Psoas muscle (tissue), 7 donors: ENCODE measurements at regions not wholly inside any gene's neighbourhood (a gene's known extent, or its start where the extent isn't known, plus 50 kb on each side); places are given as distances from the start of the nearest gene placed in this dataset.

Source experiments
- ATAC-seq, 4 donors: fragments of 200-7000 bp; cut with Tn5 transposase; one replicate each; pipeline ENCODE4 v1.9.1; 2020; ENCODE audit warnings: moderate library complexity in 3 of 4, mild to moderate bottlenecking in 2 of 4
- DNase-seq, 2 donors: peaks; one replicate each; pipeline ENCODE4 v3.0.0-alpha.2; 2020
- H3K27ac ChIP-seq: fragments of 200-600 bp; one replicate; pipeline ENCODE4 v1.8.0; 2022
- H3K27me3 ChIP-seq, 3 donors: fragments of 200-600 bp in 1 of 3; one replicate each; pipeline versions ENCODE4 v1.6.1 to v1.8.0; 2013 to 2022; ENCODE audit warnings: low read length in 2 of 3, mild to moderate bottlenecking in 2 of 3, moderate library complexity in 1 of 3; ENCODE audit not compliant: insufficient read depth in 3 of 3
- H3K36me3 ChIP-seq, 2 donors: fragments of 200-600 bp in 1 of 2; one replicate each; pipeline versions ENCODE4 v1.6.1 to v1.8.0; 2013 to 2022; ENCODE audit warnings: low read depth in 1 of 2, mild to moderate bottlenecking in 1 of 2, moderate library complexity in 1 of 2; ENCODE audit not compliant: insufficient read depth in 1 of 2
- H3K4me1 ChIP-seq: fragments of 200-600 bp; one replicate; pipeline ENCODE4 v1.8.0; 2022
- H3K4me3 ChIP-seq: fragments of 200-600 bp; one replicate; pipeline ENCODE4 v1.8.0; 2022; ENCODE audit warnings: mild to moderate bottlenecking
- H3K9me3 ChIP-seq: fragments of 200-600 bp; one replicate; pipeline ENCODE4 v1.8.0; 2022
- CTCF ChIP-seq: fragments of 200-600 bp; IDR thresholded peaks from one replicate; pipeline ENCODE4 v1.8.0; 2022; ENCODE audit warnings: antibody characterized with exemption
- WGBS, 3 donors: extraction: QIAGEN DNeasy Blood & Tissue Kit; methylation state at CpG; one replicate each; pipeline versions ENCODE4 v1.1.6 to v1.1.7; 2013; 5-methylcytosine and 5-hydroxymethylcytosine counted together
- intact Hi-C, 2 donors: fragments of 100-400 bp; cut with DNase I; formaldehyde crosslinking; loops; one replicate each; pipeline versions ENCODE4 v1.11.0 to v1.14.2; 2022
- donor health status: healthy with polysubstance abuse.
- donor health status: DM: no; HTN: no; CAD: no; lungs with moderate emphysema.
- donor health status: Bipolar disorder and iron deficiency.
- donor health status: healthy.
- donor health status: DM: yes; HTN: yes; CAD: no.
- donor health status: DM: no; HTN: no; CAD: no.
- donor health status: DM: yes; HTN: yes; CAD: no.

GRCh38 chr12:124442772-124443445 is 124.5 kb downstream of the NCOR2 start:
- Histone ChIP-seq H3K9me3 (no peaks in the 10 kb centered on the region), H3K4me1 (no peaks in the 10 kb centered on the region), H3K27me3 (no peaks in the 10 kb centered on the region), H3K4me3 (no peak overlapping the region), H3K36me3 (peaks cover 0 to 45% of the 10 kb centered on the region in 2 donors), H3K27ac (no peak overlapping the region)
- no peak for TF ChIP-seq CTCF
- DNase-seq (peak in 1 of 2 donors; percentile 47), ATAC-seq (no peak)
- 87 to 94% (median 89%) methylated on average over 29 of the region's 29 CpGs for WGBS, 3 donors
- intact Hi-C loops: no loop called here

DNA sequence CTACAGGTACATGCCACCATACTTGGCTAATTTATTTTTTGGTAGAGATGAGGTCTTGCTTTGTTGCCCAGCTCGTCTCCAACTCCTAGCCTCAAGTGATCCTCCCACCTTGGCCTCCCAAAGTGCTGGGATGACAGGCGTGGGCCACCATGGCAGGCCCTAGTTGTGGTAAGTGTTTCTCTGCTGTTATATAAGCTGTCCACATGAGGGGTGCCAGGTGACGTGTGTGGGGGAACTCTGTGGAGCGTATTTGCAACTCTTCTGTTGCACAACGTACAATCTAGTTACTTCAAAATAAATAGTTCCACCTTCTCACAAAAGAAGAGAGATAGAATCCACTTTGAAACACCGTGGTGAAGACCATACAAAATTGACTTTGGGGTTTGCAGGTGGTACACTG is 125.1 kb downstream of the NCOR2 start:
- no peak for TF ChIP-seq CTCF
- intact Hi-C loops: no loop called here
- 87 to 93% (median 87%) methylated on average over 6 of the region's 6 CpGs for WGBS, 3 donors
- Histone ChIP-seq H3K27me3 (no peaks in the 10 kb centered on the region), H3K9me3 (no peaks in the 10 kb centered on the region), H3K4me1 (no peaks in the 10 kb centered on the region), H3K4me3 (no peak overlapping the region), H3K27ac (no peak overlapping the region), H3K36me3 (peaks cover 0 to 42% of the 10 kb centered on the region in 2 donors)
- ATAC-seq (no peak), DNase-seq (no peak)

DNA sequence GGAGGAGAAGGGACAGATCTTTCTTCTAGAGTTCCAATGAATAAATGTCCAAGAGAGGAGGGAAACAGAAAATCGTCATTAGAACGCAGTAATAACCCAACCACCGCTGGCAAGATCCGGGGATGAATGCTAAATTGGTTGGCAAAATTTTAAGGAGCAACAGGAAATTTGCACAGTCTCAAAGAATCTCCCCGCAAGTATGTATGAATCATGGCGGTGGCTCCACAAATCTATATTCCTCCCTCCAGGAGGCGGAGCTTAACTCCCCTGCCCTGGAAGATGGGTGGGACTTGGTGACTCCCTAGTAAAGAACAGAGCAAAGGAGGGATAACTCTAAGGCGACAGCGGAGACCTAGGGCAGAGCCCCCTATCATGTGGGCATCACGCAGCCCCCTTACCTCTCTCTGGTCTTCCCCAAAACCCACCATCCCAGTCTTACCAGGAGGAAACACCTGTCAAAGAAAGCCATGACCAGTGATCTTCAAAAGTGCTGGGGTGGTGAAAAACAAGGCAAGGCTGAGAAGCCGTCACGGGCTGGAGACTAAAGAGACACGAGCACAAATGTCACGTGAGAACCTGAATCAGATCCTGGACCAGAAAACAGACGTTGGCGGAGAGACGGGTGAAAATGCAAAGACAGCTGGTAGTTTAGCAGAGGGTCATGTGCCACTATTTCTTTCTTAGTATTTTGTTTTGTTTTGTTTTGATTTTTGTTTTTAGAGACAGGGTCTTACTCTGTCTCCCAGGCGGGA is 125.8 kb downstream of the NCOR2 start:
- Histone ChIP-seq H3K9me3 (no peaks in the 10 kb centered on the region), H3K27me3 (no peaks in the 10 kb centered on the region), H3K36me3 (peaks cover 0 to 43% of the 10 kb centered on the region in 2 donors), H3K27ac (no peak overlapping the region), H3K4me3 (no peak overlapping the region), H3K4me1 (no peaks in the 10 kb centered on the region)
- no peak for TF ChIP-seq CTCF
- DNase-seq (no peak), ATAC-seq (peak in 1 of 4 donors; percentile 30)
- intact Hi-C loops: no loop called here
- 63 to 76% (median 65%) methylated on average over 18 of the region's 18 CpGs for WGBS, 3 donors

DNA sequence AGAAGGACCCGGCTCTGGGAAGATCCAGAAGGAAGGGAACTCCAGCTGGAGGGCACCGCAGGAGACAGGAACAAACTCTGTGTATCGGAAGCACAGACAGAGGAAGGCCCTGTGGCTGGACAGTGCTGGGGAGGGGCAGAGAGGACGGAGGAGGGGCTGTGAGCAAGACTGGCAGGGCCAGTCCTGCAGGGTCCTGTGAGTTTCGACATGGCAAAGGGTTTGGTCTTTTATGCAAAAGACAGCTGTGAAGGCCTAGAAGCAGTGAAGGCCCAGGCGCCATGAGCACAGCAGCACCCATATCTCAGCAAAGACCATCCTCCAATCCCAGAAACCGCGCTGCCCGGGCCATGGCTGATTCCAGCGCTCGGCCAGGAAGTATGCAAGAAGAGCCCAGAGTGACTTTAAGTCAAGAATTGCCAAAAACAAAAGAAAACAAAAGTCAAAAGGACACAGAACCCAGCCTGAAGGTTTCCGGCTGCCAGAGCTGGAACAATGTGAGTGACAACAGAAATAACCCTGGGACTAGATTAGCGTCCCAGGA is 126.5 kb downstream of the NCOR2 start:
- intact Hi-C loops: no loop called here
- no peak overlapping the region for H3K4me3 ChIP-seq
- no peaks in the 10 kb centered on the region for H3K27me3 ChIP-seq
- H3K27ac ChIP-seq: no peak overlapping the region
- H3K9me3 ChIP-seq: no peaks in the 10 kb centered on the region
- WGBS, 3 donors: 75 to 79% (median 79%) methylated on average over 13 of the region's 13 CpGs
- peaks cover 0 to 40% of the 10 kb centered on the region in 2 donors for H3K36me3 ChIP-seq
- no peak for ATAC-seq
- TF ChIP-seq CTCF: no peak
- H3K4me1 ChIP-seq: no peaks in the 10 kb centered on the region
- no peak for DNase-seq
